ENCODE measurements at regions not wholly inside any gene's neighbourhood (a gene's known extent, or its start where the extent isn't known, plus 50 kb on each side); places are given as distances from the start of the nearest gene placed in this dataset.
"Not testable (repeated sequence)": the region's sequence is repeated elsewhere in the genome, so short reads cannot be mapped to it uniquely, and the experiment has no call there.

- DNase-seq = no peak
Observed at GRCh38 chr7:156024201-156024600, 211.9 kb upstream of the SHH start.

- DNase-seq = no peak
Observed at GRCh38 chr7:156022483-156023459, 210.5 kb upstream of the SHH start.

GRCh38 chr7:156021471-156021870 lies 209.2 kb upstream of the SHH start:
- DNase-seq = no peak

DNA sequence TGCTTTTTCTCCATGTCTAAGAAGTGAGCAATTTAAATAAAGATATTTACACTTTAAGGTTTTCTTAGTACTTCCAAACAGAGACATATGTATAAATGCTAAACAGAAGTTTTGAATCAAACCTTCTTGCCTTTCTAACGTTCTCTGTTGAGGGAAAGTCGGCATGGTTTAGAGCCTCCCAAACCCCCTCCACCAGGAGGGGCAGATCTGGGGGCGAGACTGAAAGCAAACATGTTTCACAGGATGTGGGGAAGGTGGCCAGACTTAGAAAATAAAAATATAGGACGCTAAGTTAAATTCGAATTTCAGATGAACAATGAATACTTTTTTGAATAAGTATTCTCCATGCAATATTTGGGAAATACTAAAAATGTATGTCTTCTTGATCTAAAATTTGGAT lies 208.3 kb upstream of the SHH start:
- no peak for DNase-seq

- no peak for DNase-seq
Observed at GRCh38 chr7:156019776-156020565, 207.7 kb upstream of the SHH start.

DNA sequence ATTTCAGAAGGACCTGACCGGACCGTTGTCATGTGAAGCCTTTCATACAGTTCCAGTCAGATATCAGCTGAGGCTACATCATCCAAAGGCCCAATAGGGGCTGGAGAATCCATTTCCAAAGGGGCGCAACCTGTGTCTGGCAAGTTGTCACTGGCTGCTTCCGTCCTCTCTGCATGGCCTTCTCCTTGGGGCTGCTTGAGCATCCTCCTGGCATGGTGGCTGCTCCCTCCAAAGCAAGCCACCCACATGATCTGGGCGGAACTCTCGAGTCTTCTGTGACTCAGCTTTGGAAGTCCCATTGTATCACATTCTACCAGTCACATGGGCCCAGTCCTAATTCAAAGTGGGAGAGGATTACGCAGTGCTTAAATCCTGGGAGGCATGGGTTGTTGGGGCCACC lies 207.0 kb upstream of the SHH start:
- DNase-seq = no peak

DNA sequence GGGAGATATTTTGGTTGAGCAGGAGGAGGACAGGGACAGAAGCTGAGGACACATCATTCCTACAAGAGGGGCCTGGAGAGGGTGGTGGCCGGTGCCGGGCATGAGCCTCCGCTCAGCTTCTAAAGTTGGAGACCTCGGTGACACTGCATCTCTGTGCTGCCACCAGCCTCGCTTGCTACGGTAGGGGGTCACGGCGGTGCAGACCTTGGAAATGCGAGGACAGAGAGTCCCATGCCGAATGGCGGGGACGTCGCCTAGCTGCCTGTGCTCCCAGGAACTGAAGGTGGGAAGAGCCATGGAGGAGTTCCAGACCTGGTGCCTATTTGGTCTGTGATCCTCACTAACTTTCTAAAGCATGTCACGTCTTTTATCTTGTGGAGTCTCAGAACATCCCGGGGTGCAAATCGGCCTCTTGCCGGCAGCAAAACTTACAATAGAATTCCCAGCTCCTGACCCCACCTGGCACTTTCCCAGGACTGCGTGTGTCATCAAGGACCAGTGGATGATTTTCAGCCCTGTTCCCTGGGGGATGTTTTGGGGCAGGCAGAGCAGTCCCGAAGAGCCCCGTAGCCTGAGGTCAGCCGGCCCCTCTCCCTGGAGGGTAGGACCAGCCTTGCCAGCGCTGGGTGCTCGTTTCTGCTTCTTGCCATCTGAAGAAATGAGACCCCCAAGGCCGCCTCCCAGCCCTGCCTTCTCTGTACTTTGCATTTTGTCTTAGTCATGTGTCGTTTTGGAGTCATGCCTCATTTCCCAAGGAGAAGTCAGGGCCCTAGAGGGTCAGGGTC lies 205.8 kb upstream of the SHH start:
- no peak for DNase-seq

DNA sequence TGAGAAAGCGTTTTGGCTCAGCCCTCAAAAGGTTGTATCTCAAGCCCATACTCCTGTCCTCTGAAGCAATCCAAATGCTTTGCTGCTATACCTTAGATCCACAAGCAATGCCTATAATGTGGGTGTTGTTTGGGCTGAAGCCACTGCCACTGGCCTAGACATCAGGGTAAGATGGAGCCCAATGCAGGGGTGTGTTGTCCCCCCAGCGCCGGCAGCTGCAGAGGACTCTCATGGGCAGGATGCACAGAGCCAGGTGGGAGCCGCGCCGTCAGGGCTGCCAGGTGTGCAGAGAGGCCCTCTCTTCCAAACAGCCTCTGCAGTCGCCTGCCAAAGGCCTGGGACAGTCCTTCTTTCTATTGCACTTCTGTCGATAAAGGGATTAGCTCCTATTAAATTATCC lies 205.2 kb upstream of the SHH start:
- no peak for DNase-seq

- no peak for DNase-seq
Observed at GRCh38 chr7:156015237-156016020, 203.2 kb upstream of the SHH start.

DNA sequence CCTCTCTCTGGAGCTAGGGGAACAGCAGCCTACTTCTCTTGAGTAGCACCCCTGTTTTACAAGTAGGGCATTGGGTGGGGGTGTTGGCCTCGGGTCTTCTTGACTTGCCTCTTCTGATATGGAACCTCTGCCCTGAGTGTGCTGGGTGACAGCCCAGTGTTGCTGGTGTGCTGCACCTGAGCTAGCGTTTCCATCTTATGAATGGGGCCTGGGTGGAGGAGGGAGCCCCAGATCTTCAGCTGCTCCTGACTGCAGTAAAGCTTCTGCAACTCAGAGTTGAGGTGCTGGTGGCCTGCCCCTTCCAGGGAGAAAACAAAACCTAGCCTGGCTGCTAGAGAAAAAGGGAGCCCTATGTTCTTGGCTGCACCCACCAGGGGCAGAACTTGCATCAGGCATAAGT lies 202.5 kb upstream of the SHH start:
- DNase-seq = no peak

- no peak for DNase-seq
Observed at GRCh38 chr7:156014201-156014600, 201.9 kb upstream of the SHH start.

- DNase-seq = no peak
Observed at GRCh38 chr7:156012412-156012811, 200.1 kb upstream of the SHH start.

DNA sequence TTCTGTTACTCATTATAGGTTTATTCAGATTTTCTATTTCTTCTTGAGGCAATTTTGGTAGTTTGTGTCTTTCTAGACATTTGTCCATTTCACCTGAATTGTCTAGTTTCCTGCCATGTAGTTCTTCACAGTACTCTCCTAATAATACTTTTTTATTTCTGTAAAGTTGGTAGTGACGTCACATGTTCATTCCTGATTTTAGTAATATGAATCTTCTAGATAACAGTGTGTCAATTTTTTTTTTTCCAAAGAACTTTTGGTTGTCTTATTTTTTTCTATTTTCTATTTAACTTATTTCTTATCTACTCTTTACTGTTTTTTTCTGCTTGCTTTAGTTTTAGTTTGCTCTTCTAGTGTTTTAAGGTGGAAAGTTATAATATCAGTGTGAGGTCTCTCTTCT lies 197.3 kb upstream of the SHH start:
- DNase-seq = no peak

- DNase-seq = not testable (repeated sequence)
Observed at GRCh38 chr7:156006876-156007275, 194.6 kb upstream of the SHH start.

DNA sequence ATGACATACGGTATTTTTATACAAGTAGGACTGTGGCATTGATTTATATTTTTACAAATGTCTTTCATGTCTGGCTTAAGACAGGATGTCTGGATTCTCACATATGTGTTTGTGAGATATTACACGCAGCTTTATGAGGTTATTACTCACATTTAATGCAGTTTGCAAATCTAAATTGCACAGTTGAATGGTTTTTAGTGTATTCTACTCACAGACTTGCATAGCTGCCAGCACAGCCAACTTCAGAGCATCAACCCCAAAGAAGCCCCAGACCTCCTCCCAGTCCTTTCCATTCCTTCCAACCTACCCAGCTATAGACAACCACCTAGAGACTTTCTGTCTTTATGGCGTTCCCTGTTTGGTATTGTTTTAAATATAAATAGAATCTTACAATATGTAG lies 193.8 kb upstream of the SHH start:
- DNase-seq = no peak

GRCh38 chr7:156005202-156005691 lies 193.0 kb upstream of the SHH start:
- DNase-seq = no peak

DNA sequence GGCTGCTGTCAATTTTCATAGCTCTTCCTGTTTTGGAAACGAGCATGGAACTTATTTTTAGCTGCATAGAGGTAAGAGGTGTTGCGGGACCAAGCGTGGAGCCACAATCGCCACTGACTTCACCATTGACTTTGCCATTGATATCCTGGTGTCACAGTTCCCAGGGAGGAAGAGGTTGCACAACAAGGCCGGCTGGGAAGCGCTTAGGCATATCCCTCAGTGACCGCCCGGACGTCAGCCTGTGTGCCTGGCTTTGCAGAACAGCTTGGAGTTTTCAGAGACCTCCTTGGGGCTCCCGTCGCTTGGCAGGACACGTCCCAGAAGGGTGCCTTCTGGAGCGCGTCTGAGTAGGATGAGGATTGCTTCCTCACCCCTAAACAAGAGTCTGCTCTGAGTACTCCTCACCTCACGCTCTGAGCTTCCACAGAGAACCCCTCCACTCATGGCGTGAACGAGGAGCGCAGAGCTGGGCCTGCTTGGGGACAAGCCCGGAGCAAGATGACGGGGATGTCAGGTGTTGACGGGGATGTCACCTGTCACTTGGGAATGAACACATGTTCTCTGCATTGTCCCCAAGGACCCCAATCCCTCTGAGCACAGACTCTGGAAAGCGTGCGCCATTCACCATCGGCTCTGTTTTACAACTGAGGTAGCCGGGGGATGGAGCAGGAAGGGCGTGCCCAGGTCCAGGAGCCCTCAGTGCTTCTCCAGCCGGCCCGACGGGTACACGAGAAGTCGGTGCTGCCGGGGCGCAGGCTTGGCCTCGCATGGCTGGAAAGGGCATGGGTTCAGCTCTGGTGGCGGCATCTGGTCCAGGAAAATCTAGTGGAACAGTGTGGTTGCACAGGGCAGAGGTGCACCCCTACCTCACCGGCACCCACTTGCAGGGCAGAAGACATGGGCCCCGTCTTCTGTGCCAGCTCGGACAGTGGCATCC lies 192.3 kb upstream of the SHH start:
- DNase-seq = no peak

GRCh38 chr7:156003220-156004162 lies 191.2 kb upstream of the SHH start:
- no peak for DNase-seq

GRCh38 chr7:156002362-156003066 lies 190.3 kb upstream of the SHH start:
- DNase-seq = no peak
